ENCODE measurements at regions not wholly inside any gene's neighbourhood (a gene's known extent, or its start where the extent isn't known, plus 50 kb on each side); places are given as distances from the start of the nearest gene placed in this dataset.

- TF ChIP-seq CTCF (IDR thresholded peaks at IDR 0.05) (no peak), POLR2A (IDR thresholded peaks at IDR 0.05) (no peak)
Observed at GRCh38 chr16:49013727-49014080, 267.9 kb downstream of the CBLN1 start.

All from uterus (tissue), 2 donors.